Lower leg skin (tissue), 3 donors: ENCODE measurements at regions not wholly inside any gene's neighbourhood (a gene's known extent, or its start where the extent isn't known, plus 50 kb on each side); places are given as distances from the start of the nearest gene placed in this dataset.

Source experiments
- POLR2A ChIP-seq, 2 donors: fragments of 450-650 bp; IDR thresholded peaks; one replicate each; pipeline ENCODE4 v1.6.1; 2016 to 2017; ENCODE audit warnings: antibody characterized with exemption in 2 of 2, mild to moderate bottlenecking in 1 of 2, moderate library complexity in 1 of 2
- TF ChIP-seq, protein P1 (sequence below), 3 donors: fragments of 450-650 bp; IDR thresholded peaks; one replicate each; pipeline ENCODE4 v1.5.1; 2016; ENCODE audit warnings: antibody characterized with exemption in 3 of 3, mild to moderate bottlenecking in 3 of 3, moderate library complexity in 2 of 3

- TF ChIP-seq POLR2A (IDR thresholded peaks at IDR 0.05): no peak
- TF ChIP-seq, protein P1, sequence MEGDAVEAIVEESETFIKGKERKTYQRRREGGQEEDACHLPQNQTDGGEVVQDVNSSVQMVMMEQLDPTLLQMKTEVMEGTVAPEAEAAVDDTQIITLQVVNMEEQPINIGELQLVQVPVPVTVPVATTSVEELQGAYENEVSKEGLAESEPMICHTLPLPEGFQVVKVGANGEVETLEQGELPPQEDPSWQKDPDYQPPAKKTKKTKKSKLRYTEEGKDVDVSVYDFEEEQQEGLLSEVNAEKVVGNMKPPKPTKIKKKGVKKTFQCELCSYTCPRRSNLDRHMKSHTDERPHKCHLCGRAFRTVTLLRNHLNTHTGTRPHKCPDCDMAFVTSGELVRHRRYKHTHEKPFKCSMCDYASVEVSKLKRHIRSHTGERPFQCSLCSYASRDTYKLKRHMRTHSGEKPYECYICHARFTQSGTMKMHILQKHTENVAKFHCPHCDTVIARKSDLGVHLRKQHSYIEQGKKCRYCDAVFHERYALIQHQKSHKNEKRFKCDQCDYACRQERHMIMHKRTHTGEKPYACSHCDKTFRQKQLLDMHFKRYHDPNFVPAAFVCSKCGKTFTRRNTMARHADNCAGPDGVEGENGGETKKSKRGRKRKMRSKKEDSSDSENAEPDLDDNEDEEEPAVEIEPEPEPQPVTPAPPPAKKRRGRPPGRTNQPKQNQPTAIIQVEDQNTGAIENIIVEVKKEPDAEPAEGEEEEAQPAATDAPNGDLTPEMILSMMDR (IDR thresholded peaks at IDR 0.05): no peak
Observed at GRCh38 chr10:8910314-8910713, 855.8 kb downstream of the GATA3 start.
